K562 (cell line): ENCODE measurements at regions not wholly inside any gene's neighbourhood (a gene's known extent, or its start where the extent isn't known, plus 50 kb on each side); places are given as distances from the start of the nearest gene placed in this dataset.
A peak's percentile ranks its signal among the peaks of the same experiment; 100 is the strongest.

ENCODE experiments used
- BCOR ChIP-seq: fragments of 450-650 bp; IDR thresholded peaks from 2 replicates; pipeline ENCODE4 v1.6.1; 2016
- CEBPG ChIP-seq, 3 experiments: fragments of 200-800 bp in 1 of 3; sonication (Bioruptor generic) in 1 of 3; sonication (generic) in 1 of 3; formaldehyde crosslinking in 1 of 3; IDR thresholded peaks in 2 of 3; conservative IDR thresholded peaks in 1 of 3; 2 replicates each; pipeline versions ENCODE4 v1.6.1 to v1.8.0; 2016 to 2022; ENCODE audit warnings: missing compliant biosample characterization in 2 of 3, missing genetic modification characterization in 2 of 3, mild to moderate bottlenecking in 1 of 3, missing genetic modification reagents in 1 of 3
- MYC ChIP-seq, 2 experiments: fragments of 250-450 bp in 1 of 2; sonication (Bioruptor Pico) in 1 of 2; IDR thresholded peaks; 2 replicates each; pipeline versions ENCODE4 v1.5.1 to v1.6.1; 2012 to 2021; ENCODE audit warnings: low read depth in 2 of 2, borderline replicate concordance in 1 of 2, improper control_type of control experiment in 1 of 2, low read length in 1 of 2, mild to moderate bottlenecking in 1 of 2, moderate library complexity in 1 of 2
- POLR2A ChIP-seq: fragments of 450-650 bp; conservative IDR thresholded peaks from 2 replicates; pipeline ENCODE4 v1.6.1; 2016
- RHOXF2B ChIP-seq: fragments of 250-450 bp; sonication (Bioruptor Pico); conservative IDR thresholded peaks from 2 replicates; pipeline ENCODE4 v1.5.1; 2021
- SIN3A ChIP-seq, 2 experiments: fragments of 150-350 bp in 1 of 2; IDR thresholded peaks; 2 replicates each; pipeline ENCODE4 v1.6.1; 2011 to 2016; ENCODE audit warnings: borderline replicate concordance in 2 of 2, low read depth in 2 of 2, low read length in 2 of 2, mild to moderate bottlenecking in 2 of 2, moderate library complexity in 2 of 2; ENCODE audit not compliant: control insufficient read depth in 1 of 2
- ZFPM2 ChIP-seq: fragments of 250-450 bp; sonication (Bioruptor Pico); IDR thresholded peaks from 2 replicates; pipeline ENCODE4 v1.5.1; 2022; ENCODE audit warnings: mild to moderate bottlenecking
- ZNF140 ChIP-seq: fragments of 250-450 bp; sonication (Bioruptor Pico); IDR thresholded peaks from 2 replicates; pipeline ENCODE4 v1.8.0; 2021; ENCODE audit warnings: moderate library complexity, mild to moderate bottlenecking, inconsistent platforms
- ZNF699 ChIP-seq: fragments of 250-450 bp; sonication (Bioruptor Pico); IDR thresholded peaks from 2 replicates; pipeline ENCODE4 v1.8.0; 2021; ENCODE audit warnings: mild to moderate bottlenecking, moderate library complexity; ENCODE audit not compliant: insufficient replicate concordance
- TF ChIP-seq, protein P1 (sequence below), 3 experiments: IDR thresholded peaks in 2 of 3; conservative IDR thresholded peaks in 1 of 3; 2 replicates each; pipeline ENCODE4 v1.5.1; 2011 to 2012; ENCODE audit warnings: low read length in 3 of 3, mild to moderate bottlenecking in 3 of 3, control low read depth in 2 of 3, improper control_type of control experiment in 1 of 3, inconsistent platforms in 1 of 3, low read depth in 1 of 3, mixed read lengths in 1 of 3, moderate library complexity in 1 of 3; ENCODE audit not compliant: insufficient read depth in 2 of 3
- TF ChIP-seq, protein P2 (sequence below): sonication (generic); formaldehyde crosslinking; IDR thresholded peaks from 2 replicates; pipeline ENCODE4 v1.8.0; 2022; ENCODE audit warnings: missing genetic modification reagents, mild to moderate bottlenecking, moderate library complexity, borderline replicate concordance
- TF ChIP-seq, protein P3 (sequence below): sonication (generic); formaldehyde crosslinking; IDR thresholded peaks from 2 replicates; pipeline ENCODE4 v1.8.1; 2023; ENCODE audit warnings: mild to moderate bottlenecking, missing genetic modification reagents

DNA sequence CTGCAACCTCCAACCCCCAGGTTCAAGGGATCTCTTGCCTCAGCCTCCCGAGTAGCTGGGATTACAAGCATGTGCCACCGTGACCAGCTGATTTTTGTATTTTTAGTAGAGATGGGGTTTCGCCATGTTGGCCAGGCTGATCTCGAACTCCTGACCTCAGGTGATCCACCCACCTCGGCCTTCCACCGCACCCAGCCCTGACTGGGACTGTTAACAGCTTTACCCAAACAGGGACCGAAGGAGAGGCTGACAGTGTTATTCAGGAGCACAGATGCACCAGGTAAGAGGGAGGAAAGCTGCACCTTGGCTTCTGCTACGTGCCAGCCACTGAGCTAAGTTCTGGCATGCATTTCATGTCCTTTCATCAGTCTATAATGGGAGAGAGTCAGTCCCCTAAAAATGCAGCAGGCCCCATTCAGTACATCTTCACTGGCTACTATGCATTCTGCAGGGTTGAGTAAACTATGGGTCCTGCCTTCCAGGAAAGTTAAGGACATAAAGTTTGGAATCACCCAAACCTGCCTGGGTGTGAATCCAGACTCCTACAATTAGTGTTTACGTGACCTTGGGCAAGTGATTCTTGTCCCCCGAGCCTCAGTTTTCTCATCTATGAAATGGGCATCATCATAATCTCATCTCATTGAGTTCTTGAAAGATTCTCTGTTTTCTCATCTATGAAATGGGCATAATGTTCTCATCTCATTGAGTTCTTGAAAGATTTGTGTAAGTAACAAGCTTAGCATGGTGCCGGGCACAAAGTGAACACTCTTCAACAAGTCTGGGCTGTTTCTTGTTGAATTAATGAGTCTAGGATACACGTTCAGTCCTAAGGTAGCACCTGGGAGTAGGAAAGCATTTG is 82.2 kb downstream of the CPN2 start:
- TF ChIP-seq, protein P1, sequence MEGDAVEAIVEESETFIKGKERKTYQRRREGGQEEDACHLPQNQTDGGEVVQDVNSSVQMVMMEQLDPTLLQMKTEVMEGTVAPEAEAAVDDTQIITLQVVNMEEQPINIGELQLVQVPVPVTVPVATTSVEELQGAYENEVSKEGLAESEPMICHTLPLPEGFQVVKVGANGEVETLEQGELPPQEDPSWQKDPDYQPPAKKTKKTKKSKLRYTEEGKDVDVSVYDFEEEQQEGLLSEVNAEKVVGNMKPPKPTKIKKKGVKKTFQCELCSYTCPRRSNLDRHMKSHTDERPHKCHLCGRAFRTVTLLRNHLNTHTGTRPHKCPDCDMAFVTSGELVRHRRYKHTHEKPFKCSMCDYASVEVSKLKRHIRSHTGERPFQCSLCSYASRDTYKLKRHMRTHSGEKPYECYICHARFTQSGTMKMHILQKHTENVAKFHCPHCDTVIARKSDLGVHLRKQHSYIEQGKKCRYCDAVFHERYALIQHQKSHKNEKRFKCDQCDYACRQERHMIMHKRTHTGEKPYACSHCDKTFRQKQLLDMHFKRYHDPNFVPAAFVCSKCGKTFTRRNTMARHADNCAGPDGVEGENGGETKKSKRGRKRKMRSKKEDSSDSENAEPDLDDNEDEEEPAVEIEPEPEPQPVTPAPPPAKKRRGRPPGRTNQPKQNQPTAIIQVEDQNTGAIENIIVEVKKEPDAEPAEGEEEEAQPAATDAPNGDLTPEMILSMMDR (IDR thresholded peaks at IDR 0.05 in 2 of 3, conservative IDR thresholded peaks at IDR 0.05 in 1 of 3; ENCODE audit: insufficient read depth in 2 of 3, low read depth in 1 of 3, low read length in 3 of 3) = no peak
- TF ChIP-seq POLR2A = no peak
- TF ChIP-seq SIN3A (IDR thresholded peaks at IDR 0.05; ENCODE audit: borderline replicate concordance in 2 of 2, control insufficient read depth in 1 of 2, low read depth in 2 of 2, low read length in 2 of 2) = no peak
- TF ChIP-seq CEBPG (CRISPR knock-in tag; IDR thresholded peaks at IDR 0.05) = no peak
- no peak for TF ChIP-seq CEBPG (tag; conservative IDR thresholded peaks at IDR 0.05 in 1 of 2, IDR thresholded peaks at IDR 0.05 in 1 of 2)
- TF ChIP-seq, protein P2, sequence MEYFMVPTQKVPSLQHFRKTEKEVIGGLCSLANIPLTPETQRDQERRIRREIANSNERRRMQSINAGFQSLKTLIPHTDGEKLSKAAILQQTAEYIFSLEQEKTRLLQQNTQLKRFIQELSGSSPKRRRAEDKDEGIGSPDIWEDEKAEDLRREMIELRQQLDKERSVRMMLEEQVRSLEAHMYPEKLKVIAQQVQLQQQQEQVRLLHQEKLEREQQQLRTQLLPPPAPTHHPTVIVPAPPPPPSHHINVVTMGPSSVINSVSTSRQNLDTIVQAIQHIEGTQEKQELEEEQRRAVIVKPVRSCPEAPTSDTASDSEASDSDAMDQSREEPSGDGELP (CRISPR knock-in tag) = no peak
- TF ChIP-seq BCOR = peak; percentile 97
- no peak for TF ChIP-seq MYC (IDR thresholded peaks at IDR 0.05; ENCODE audit: low read depth, low read length)
- no peak for TF ChIP-seq MYC (CRISPR knock-in tag; IDR thresholded peaks at IDR 0.05; ENCODE audit: borderline replicate concordance, low read depth)
- no peak for TF ChIP-seq RHOXF2B (CRISPR knock-in tag)
- TF ChIP-seq, protein P3, sequence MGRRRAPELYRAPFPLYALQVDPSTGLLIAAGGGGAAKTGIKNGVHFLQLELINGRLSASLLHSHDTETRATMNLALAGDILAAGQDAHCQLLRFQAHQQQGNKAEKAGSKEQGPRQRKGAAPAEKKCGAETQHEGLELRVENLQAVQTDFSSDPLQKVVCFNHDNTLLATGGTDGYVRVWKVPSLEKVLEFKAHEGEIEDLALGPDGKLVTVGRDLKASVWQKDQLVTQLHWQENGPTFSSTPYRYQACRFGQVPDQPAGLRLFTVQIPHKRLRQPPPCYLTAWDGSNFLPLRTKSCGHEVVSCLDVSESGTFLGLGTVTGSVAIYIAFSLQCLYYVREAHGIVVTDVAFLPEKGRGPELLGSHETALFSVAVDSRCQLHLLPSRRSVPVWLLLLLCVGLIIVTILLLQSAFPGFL (CRISPR knock-in tag) = no peak
- no peak for TF ChIP-seq ZFPM2
- no peak for TF ChIP-seq ZNF140 (CRISPR knock-in tag)
- no peak for TF ChIP-seq ZNF699 (CRISPR knock-in tag)
